HG02840 (cell line): ENCODE measurements at regions not wholly inside any gene's neighbourhood (a gene's known extent, or its start where the extent isn't known, plus 50 kb on each side); places are given as distances from the start of the nearest gene placed in this dataset.
"Not testable (repeated sequence)": the region's sequence is repeated elsewhere in the genome, so short reads cannot be mapped to it uniquely, and the experiment has no call there.

ENCODE experiments used
- ATAC-seq: cut with Tn5 transposase; IDR thresholded peaks from one replicate; pipeline ENCODE4 v1.9.1; 2021; ENCODE audit warnings: mild to moderate bottlenecking, moderate library complexity, moderate number of reproducible peaks; ENCODE audit not compliant: unreplicated experiment, low FRiP score

DNA sequence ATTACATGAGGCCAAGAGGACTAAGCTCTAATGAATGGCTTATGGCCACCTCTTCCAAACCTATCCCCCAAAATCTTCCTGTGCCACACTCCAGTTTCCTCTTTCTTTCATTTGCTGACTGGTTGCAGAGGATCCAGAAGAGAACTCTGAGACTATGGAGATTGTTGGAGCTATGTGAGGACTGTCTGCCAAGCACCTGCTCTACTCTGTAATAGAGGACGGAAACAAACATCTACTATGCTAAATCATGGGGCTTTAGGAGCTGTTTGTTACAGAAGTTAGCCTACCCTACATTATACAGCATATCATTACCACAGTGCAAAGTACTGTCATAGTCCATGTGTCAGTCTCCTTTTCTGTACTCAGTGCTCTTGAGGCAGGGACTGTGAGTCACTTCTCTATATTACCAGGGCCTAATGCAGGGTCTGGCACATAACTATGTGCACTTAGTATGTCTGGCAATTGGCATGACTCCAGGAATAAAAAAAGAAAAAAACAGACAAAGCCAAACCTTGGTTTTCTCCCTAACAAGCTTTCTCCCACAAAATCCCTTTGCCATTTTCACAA lies 95.1 kb downstream of the RPAP3 start:
- ATAC-seq = no peak

DNA sequence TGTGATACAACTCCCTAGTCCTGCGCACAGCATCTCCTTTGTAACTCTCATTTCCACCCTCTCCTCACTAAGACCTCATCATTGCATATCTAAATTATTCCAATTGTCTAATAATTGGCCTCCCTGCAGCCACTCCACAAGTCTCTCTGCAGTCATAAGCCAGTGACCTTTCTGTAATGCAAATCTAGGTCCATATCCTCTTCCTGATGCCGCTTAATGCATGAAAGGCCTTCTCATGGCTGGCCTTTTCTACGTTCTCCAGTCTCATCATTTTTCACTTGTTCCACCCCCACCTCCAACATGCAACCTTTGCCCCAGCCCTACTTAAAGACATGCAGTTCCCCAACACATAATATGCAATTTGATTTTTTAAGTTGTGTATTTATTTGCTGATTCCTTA lies 96.0 kb downstream of the RPAP3 start:
- no peak for ATAC-seq

DNA sequence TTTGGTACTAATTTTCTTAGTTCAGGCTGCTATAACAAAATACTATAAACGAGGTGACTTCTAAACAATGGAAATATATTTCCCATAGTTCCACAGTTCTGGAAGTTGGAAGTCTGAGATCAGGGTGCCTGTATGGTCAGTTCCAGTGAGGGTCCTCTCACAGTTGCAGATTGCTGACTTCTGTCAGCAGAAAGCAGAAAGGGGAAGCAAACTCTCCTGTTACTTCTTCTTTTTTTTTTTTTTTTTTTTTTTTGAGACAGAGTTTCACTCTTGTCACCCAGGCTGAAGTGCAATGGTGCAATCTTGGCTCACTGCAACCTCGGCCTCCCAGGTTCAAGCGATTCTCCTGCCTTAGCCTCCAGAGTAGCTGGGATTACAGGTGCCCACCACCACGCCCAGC lies 97.2 kb downstream of the RPAP3 start:
- not testable (repeated sequence) for ATAC-seq

DNA sequence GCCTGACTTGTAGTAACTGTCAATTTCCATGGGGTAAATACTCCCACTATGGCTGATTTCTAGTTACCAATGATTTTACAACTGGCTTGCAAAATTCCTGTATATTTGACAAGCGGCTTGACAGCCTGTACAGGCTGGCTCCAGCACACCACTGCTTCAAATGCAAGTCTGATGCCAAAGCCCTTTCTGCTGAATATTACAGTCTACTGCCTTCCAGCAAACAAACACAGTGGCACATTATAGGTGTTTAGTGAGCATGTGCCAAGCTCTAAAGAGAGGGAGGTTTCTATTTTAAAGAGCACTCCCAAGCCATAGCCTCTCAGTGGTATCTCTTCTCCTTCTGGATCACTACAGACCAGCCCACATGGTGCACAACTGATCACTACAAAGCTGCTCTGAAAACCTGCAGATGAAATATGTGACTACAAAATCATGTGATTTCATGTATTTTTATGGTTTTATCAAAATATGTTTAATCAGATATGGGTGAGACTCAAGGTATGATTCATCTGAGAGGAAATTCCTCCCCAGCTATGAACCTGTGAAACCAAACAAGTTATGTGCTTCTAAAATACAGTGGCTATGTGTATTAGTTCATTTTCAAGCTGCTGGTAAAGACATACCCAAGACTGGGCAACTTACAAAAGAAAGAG lies 101.5 kb downstream of the RPAP3 start:
- no peak for ATAC-seq

DNA sequence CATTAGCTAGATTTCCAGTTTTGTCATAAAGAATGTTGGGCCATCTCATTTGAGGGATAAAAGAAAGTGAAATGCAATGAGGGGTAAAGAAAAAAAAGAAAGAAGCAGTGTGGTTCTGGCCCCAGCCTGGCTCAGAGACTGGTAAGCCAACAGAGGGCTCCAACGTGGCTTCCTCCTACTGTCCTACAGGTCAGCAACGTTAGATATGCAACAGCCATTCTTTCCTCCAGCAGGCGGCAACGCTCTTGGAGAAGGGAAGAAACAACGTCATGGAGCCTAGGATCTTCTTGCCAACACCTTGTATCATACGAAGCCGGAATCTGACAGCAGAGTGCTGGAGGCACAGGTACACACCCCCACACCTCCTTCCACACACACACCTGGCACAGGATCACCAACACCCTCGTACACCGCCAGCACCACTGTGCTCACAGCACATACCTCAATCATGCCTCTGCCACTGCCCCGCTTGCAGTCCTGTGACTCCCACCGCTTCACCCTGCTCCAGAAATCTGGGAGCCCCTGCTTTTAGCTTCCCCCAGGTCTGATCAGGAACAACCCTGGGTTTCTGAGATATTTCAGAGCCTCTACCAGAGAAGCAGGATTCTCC lies 102.8 kb downstream of the RPAP3 start:
- no peak for ATAC-seq

DNA sequence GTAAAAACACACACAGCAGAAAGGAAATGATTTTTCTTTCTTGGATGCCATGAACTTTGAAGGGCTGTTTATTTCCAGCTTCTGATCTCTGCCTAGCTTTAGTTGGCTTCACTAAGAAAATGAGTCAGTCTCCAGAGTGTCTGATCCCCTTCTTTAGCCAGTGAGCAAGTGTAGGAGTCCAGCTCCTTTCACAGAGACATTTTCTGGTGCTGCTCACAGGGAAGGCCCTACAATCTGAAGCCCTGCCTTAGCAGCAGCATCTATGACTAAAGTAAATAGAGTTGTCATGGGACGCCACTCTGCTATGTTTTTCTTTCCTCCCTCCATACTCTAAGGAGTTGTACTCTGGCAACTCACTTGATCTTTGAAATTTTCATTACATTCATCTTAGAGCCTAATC lies 103.5 kb downstream of the RPAP3 start:
- ATAC-seq = no peak

DNA sequence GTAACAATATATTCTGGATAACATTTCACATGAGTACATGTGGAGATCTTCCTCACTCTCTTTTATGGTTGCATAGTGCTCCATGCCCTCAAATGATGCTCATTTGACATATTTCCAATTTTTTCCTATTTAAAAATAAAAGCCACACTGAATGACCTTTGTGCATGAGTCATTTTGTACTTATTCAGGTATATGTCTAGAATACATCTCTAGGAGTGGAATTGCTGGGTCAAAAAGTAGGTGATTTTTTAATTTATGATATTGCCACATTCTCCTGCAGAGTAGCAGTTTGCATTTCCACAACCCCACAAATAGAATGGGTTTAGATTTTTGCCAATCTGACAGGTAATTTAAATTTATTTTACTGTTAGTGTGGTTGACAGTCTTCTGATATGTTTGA lies 104.8 kb downstream of the RPAP3 start:
- no peak for ATAC-seq

DNA sequence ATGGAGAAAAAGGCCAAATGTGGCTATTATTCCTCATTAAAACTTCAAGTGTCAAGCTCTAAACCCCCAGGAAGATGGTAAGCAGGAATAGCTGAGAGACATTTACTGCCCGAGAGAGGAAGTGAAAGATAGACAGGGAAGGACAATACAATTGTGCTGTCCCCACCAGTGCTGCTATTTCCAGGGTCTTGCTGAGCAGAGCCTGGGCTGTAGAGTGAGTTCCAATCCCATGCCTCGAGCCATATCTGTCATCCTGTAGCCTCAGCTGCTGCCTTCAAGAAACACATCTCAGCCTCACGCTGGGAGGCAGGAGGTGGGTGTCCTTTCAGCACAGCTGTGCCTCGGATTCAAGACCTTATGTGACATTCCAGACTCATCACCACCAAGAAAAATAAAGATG lies 114.0 kb downstream of the RPAP3 start:
- no peak for ATAC-seq

DNA sequence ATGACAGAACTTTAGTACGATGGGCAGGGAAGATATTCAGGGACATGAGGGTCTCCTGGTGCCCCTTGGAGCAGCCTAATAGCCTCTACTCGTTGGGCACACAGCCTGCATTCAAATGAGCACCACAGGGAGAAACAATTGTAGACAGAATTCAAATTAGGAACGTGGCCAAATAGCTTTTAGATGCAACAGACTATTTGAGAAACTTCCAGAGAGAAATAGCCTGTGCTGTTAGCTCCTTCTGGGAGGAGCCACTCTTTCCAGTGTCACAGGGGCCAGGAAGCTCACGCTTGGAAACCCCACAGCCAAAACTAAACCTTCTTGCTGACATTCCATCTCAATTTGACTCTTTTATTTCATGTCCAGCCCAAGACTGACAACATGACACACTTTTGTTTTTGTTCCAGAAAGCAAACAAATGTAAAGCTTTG lies 114.5 kb downstream of the RPAP3 start:
- no peak for ATAC-seq

DNA sequence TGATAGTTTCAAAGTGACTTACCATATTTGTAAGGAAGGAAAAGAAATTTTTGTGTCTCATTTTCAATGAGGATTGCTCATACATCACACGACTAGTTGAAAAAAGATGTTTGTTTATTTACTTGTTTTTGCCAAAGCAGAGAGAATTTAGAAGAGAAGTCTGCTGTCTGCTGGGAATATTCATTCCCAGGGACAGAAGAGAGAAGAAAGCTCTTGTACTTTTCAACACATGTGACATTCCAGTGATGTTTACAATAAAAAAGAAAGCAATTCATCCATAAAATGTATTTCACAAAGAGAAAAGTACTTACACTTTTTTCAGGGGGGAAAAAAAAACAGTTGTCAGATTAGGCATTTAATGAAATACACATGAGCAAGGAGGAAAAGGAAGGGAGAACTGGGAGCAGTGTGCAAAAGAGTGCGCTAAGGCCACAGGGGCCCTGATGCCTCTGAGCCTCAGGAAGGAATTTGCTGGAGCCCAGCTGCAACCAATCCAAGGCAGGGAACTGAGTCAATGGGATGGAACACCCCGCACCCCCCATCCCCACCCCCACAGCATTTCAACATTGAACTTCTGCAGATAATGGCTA lies 115.0 kb downstream of the RPAP3 start:
- no peak for ATAC-seq

DNA sequence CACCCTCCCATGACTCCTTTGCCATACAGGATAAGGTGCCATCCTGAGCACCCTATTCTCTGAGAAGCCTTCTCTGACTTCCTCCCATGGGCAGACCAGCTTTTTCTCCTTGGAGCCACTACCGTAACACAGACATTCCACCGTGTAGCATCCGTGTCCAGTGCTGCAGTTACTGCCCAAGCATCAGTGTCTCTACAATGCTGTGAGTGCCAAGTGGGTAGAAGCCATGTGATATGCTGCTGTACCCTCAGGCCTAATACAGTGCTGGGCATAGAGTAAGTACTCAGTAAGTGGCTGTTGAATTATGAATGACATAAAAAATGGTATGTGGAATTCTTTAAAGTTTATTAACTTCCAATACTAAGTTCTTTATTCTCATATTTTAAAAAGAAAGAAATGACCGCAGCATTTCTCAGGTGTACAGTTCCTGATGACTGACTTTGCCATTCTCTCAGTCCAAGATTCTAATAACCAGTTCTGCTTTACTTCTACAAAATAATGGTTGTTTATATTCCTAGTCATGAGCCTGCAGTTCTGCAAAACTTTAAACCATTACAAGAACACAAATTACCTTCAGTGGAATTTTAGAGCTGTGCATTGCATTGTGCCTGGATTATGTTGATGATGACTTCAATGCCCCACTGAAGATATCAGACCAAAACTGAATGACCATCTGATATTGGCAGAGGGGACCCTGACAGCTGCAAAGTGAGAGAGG lies 118.7 kb downstream of the RPAP3 start:
- ATAC-seq = no peak

DNA sequence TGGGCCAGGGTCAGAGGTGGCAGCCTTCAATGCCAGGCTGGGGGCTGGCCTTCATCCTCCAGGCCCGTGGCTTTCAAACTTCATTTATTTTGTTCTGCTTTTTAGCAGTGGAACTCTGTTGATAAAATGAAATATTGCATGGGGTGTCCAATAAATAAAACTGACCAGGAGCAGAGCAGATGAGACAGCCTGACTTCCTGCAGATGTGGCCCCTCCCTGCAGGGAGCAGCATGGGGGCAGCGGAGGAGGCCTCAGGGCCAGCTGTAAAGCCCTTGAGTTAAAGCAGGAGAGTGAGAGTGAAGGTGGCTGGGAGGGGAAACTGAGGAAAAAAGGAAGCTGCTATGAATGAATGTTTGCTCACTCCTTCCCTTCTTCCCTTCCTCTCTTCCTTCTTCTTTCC lies 120.3 kb downstream of the RPAP3 start:
- ATAC-seq = no peak

DNA sequence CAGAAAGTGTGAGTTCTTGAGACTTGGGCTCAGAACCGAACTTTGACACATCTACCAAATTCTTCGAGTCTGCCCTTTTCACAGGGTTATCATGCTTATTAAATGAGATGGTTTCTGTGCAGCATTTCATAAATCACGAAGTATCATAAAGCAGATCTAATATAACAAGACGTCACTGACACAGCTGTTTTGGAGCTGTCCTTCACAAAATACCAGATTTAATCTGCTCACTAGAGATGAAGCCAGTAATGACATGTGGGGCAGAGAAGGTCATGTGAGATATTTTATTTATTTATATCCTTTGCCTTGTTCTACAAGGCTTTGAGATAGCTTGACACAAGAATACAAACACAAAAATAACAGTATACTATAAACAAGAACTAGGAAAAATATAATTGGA lies 127.0 kb downstream of the RPAP3 start:
- no peak for ATAC-seq

DNA sequence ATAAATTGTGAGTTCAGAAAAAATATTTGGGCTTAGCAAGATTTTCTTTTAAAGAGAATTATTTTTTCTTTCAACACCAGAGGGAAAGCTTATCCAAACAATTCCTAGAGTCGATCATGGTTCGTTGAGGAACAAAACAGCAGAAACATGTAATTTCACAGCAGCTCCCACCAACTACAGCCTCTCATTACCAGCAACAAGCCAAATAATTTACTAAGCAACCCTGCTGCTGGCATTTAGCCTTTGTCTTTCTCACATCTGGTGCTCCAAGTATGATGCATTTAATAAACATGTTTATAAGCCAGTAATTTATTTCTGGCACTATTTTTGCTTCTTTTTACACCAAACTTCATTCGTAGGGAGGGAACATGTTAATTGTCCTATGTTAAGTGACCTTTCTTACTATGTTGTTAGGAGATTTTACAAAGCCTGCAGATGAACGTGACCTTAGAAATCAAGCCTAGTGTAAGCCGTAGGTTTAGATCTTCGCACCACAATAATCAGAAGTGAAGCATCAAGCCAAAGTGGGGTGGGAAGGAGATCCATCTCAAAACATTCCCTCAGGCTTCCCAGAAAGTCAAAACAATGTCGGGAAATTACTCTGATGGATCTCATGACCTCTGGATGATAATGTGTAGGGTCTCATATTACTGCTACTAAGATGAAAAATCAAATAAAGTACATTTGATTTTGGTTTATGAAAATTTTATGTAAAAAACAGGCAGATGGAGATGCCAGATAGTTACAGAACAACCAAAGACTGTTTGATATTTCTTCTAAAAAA lies 128.4 kb downstream of the RPAP3 start:
- ATAC-seq = no peak

DNA sequence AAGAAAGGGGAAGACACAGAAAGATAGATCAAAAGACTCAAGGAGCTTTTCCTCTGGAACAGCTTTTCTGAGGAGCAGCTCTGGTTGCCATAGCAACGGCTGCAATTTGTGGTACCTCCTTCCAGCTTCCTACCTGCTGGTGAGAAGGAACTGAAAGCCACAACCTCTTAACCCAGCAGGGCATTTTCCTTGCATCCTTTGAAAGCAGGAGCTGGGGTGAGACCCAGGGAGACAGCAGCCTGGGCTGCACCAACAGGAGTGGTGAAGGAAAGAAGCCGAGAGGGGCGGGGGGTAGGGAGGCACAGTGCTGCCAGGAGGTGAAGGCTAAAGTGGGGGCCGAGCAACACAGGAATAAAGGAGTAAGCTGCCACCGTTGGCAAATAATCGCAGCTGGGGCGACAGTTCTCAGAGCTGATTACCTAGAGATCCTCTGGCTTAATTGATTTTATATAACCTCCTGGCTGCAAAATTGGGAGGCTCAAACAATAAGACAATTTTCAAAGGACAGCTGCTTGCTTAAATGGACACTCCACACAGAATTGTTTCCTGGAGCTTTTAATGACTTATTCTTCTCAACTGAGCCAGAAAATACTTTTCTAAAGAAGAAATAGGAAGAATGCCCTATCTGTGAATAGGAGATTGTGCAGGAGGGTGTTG lies 129.4 kb downstream of the RPAP3 start:
- no peak for ATAC-seq

DNA sequence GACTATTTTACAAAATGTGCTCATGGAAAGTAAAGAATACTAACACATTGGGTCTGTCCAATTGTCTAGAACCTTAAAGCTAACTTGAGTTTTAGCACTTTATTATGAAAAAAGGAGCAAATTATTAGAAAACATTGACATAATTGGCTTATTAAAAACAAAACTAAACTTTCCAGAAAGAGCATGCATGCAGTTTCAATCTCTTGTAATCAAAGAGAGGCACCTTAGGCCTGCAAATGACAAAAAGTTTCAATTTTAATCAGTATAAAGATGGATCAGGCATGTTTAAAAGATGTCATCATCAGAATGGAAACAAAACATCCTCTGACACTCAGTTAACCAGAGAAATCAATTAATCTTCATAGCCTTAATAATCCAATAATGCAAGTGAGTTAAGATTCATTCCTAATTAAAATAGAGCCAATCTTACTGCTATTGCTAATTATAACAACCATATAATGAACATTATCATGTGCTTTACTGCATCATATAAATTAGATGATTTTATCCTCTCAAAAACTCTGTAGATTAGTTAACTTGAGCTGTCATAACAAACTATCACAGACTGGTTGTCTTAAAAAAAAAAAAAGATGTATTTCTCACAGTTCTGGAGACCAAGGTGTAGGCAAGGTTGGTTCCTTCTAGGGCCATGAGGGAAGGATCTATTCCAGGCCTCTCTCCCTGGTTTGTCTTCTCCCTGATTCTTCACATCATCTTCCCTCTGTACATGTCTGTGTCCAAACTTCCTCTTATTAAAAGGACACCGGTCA lies 131.4 kb downstream of the RPAP3 start:
- ATAC-seq = no peak

DNA sequence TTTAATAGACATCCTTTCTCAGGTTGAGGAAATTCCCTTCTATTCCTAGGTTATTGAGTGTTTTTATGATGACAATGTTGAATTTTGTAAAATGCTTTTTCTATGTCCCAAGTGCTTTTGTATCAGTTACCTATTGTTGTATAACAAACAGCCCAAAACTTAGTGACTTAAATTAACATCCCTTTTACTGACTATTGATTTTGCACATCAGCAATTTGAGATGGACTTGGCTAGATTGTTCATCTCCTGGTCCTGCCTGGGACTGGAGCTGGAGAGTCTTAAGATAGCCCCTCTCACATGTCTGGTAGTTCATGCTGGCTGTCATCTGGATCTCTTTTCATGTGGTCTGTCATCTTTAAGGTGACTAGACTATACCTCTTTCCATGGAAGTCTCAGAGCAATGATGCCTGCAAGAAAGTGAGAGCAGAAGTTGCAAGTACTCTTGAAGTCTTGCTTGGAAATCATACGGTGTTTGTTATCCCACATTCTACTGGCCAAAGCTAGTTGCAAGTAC lies 132.6 kb downstream of the RPAP3 start:
- ATAC-seq = no peak

DNA sequence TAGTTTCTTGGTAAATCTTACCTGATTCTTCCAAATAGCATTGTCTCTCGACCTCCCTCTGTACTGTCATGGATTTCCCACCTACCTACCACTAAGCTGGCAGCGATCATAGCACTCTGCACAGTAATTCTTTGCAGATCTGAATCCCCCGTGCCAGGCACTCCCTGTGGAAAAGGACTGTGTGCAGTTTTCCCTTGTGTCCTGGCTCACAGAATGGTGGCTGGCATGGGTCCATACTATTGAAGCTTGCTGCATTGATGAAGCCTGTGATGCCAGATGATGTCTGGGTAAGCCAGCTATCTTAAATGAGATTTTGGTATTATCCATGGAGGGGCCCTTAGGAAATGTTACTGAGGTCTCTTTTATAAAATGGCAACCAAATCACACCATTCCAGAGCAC lies 135.7 kb downstream of the RPAP3 start:
- ATAC-seq = no peak

DNA sequence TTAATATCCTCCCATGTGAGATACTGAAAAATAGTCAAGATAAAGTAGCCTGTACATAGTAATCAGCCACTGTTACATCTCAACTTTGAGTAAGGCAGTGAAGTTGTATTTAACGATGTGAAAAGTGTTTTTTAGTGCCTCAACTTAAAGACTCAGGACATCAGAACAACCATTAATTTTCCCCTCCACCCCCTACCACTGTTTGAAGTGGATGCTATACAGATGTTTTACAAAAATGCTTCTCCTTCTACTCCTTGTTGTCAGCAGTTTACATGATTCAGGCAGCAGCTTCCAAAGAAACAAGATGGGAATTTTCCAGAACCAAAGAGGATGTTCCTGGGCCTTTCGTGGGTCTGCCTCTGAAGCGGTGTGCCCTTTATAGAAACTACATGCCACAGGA lies 143.6 kb downstream of the RPAP3 start:
- no peak for ATAC-seq
